H9 (cell line): ENCODE measurements at regions not wholly inside any gene's neighbourhood (a gene's known extent, or its start where the extent isn't known, plus 50 kb on each side); places are given as distances from the start of the nearest gene placed in this dataset.

Source experiments
- DNase-seq: peaks from one replicate; pipeline ENCODE4 v3.0.0-alpha.2; 2017
- H2AFZ ChIP-seq: one replicate; pipeline ENCODE4 v1.6.1; 2013; ENCODE audit warnings: mild to moderate bottlenecking, low read length, control low read depth, moderate library complexity
- H2AK5ac ChIP-seq: 2 replicates; pipeline ENCODE4 v1.6.1; 2013; ENCODE audit warnings: low read length, control low read depth, mixed read lengths; ENCODE audit not compliant: insufficient read length
- H2BK120ac ChIP-seq: one replicate; pipeline ENCODE4 v1.6.1; 2013; ENCODE audit warnings: low read depth, mild to moderate bottlenecking, low read length, control low read depth, inconsistent platforms; ENCODE audit not compliant: poor library complexity, severe bottlenecking
- H2BK12ac ChIP-seq: 2 replicates; pipeline ENCODE4 v1.6.1; 2013; ENCODE audit warnings: low read length, control low read depth, mixed read lengths, low read depth; ENCODE audit not compliant: insufficient read length
- H2BK15ac ChIP-seq: 2 replicates; pipeline ENCODE4 v1.6.1; 2013; ENCODE audit warnings: low read depth, low read length, control low read depth
- H2BK20ac ChIP-seq: one replicate; pipeline ENCODE4 v1.6.1; 2013; ENCODE audit warnings: low read depth, mild to moderate bottlenecking, low read length, control low read depth, inconsistent platforms; ENCODE audit not compliant: poor library complexity, severe bottlenecking
- H2BK5ac ChIP-seq: 2 replicates; pipeline ENCODE4 v1.6.1; 2013; ENCODE audit warnings: low read length, control low read depth, mixed read lengths; ENCODE audit not compliant: insufficient read length
- H3K14ac ChIP-seq: 2 replicates; pipeline ENCODE4 v1.6.1; 2013; ENCODE audit warnings: low read length, control low read depth; ENCODE audit not compliant: insufficient read depth
- H3K18ac ChIP-seq: 2 replicates; pipeline ENCODE4 v1.6.1; 2013; ENCODE audit warnings: low read depth, mild to moderate bottlenecking, mixed read lengths, low read length, control low read depth; ENCODE audit not compliant: insufficient read length
- H3K23ac ChIP-seq: 2 replicates; pipeline ENCODE4 v1.6.1; 2013; ENCODE audit warnings: low read length, control low read depth, mixed read lengths, low read depth; ENCODE audit not compliant: insufficient read length
- H3K23me2 ChIP-seq: 2 replicates; pipeline ENCODE4 v1.6.1; 2013; ENCODE audit warnings: low read depth, mild to moderate bottlenecking, mixed read lengths, low read length, control low read depth; ENCODE audit not compliant: insufficient read length, poor library complexity, severe bottlenecking
- H3K27ac ChIP-seq: 2 replicates; pipeline ENCODE4 v1.5.1; 2013; ENCODE audit warnings: low read length, control low read depth, mixed read lengths, low read depth; ENCODE audit not compliant: insufficient read length
- H3K27me3 ChIP-seq: 2 replicates; pipeline ENCODE4 v1.6.1; 2013; ENCODE audit warnings: low read length, control low read depth, inconsistent platforms; ENCODE audit not compliant: insufficient read depth
- H3K4ac ChIP-seq: 2 replicates; pipeline ENCODE4 v1.6.1; 2013; ENCODE audit warnings: low read depth, mild to moderate bottlenecking, control low read depth, inconsistent platforms, low read length, moderate library complexity
- H3K4me1 ChIP-seq: 2 replicates; pipeline ENCODE4 v1.6.1; 2013; ENCODE audit warnings: low read length, control low read depth, inconsistent platforms; ENCODE audit not compliant: insufficient read depth
- H3K4me2 ChIP-seq: 2 replicates; pipeline ENCODE4 v1.6.1; 2013; ENCODE audit warnings: low read length, control low read depth, mixed read lengths; ENCODE audit not compliant: insufficient read length, insufficient read depth
- H3K56ac ChIP-seq: 2 replicates; pipeline ENCODE4 v1.6.1; 2013; ENCODE audit warnings: low read depth, mild to moderate bottlenecking, mixed read lengths, low read length, control low read depth; ENCODE audit not compliant: insufficient read length
- H3K79me1 ChIP-seq: 2 replicates; pipeline ENCODE4 v1.6.1; 2013; ENCODE audit warnings: low read depth, mild to moderate bottlenecking, moderate library complexity, low read length, control low read depth, inconsistent platforms; ENCODE audit not compliant: insufficient read depth, poor library complexity, severe bottlenecking
- H3K79me2 ChIP-seq: 2 replicates; pipeline ENCODE4 v1.6.1; 2013; ENCODE audit warnings: low read length, control low read depth, inconsistent platforms; ENCODE audit not compliant: insufficient read depth
- H3K9ac ChIP-seq: 2 replicates; pipeline ENCODE4 v1.6.1; 2013; ENCODE audit warnings: low read length, control low read depth, mixed read lengths; ENCODE audit not compliant: insufficient read length; ENCODE audit errors: extremely low read depth
- H3K9me3 ChIP-seq: one replicate; pipeline ENCODE4 v1.6.1; 2013; ENCODE audit warnings: low read depth, low read length, inconsistent platforms; ENCODE audit not compliant: control insufficient read depth
- H3T11ph ChIP-seq: one replicate; pipeline ENCODE4 v1.6.1; 2013; ENCODE audit warnings: mild to moderate bottlenecking, low read length, control low read depth, inconsistent platforms
- H4K20me1 ChIP-seq: one replicate; pipeline ENCODE4 v1.6.1; 2013; ENCODE audit not compliant: control insufficient read depth, insufficient read length, insufficient read depth
- H4K5ac ChIP-seq: 2 replicates; pipeline ENCODE4 v1.6.1; 2013; ENCODE audit warnings: low read depth, mild to moderate bottlenecking, mixed read lengths, low read length, control low read depth; ENCODE audit not compliant: insufficient read length
- H4K8ac ChIP-seq: replicated peaks from 2 replicates; pipeline ENCODE4 v1.6.1; 2013; ENCODE audit warnings: low read length, control low read depth, mixed read lengths, low read depth; ENCODE audit not compliant: insufficient read length
- H4K91ac ChIP-seq: 2 replicates; pipeline ENCODE4 v1.6.1; 2013; ENCODE audit warnings: low read depth, mild to moderate bottlenecking, moderate library complexity, mixed read lengths, low read length, control low read depth; ENCODE audit not compliant: insufficient read length
- H3K27ac Mint-ChIP-seq, 3 experiments: 2 replicates in 2 of 3; 3 replicates in 1 of 3; pipeline ENCODE4 v1.8.0; 2020 to 2021; ENCODE audit warnings: mixed read lengths in 3 of 3, mild to moderate bottlenecking in 1 of 3, moderate library complexity in 1 of 3
- H3K27me3 Mint-ChIP-seq: 2 replicates; pipeline ENCODE4 v1.8.0; 2021; ENCODE audit warnings: low read depth, mild to moderate bottlenecking, moderate library complexity, mixed read lengths
- H3K36me3 Mint-ChIP-seq, 3 experiments: 2 replicates in 2 of 3; 3 replicates in 1 of 3; pipeline ENCODE4 v1.8.0; 2020 to 2021; ENCODE audit warnings: low read depth in 3 of 3, mixed read lengths in 3 of 3; ENCODE audit not compliant: insufficient read depth in 1 of 3
- H3K4me1 Mint-ChIP-seq, 2 experiments: 2 replicates each; pipeline ENCODE4 v1.8.0; 2020; ENCODE audit warnings: mixed read lengths in 2 of 2
- H3K4me3 Mint-ChIP-seq, 2 experiments: 2 replicates in 1 of 2; 3 replicates in 1 of 2; pipeline ENCODE4 v1.8.0; 2020 to 2021; ENCODE audit warnings: mild to moderate bottlenecking in 2 of 2, mixed read lengths in 2 of 2, moderate library complexity in 1 of 2
- H3K9me3 Mint-ChIP-seq, 2 experiments: 2 replicates in 1 of 2; 3 replicates in 1 of 2; pipeline ENCODE4 v1.8.0; 2020; ENCODE audit warnings: mild to moderate bottlenecking in 2 of 2, mixed read lengths in 2 of 2, moderate library complexity in 1 of 2
- CTCF ChIP-seq: fragments of 200-600 bp; sonication (generic); conservative IDR thresholded peaks from 3 replicates; pipeline ENCODE4 v1.8.0; 2021; ENCODE audit warnings: antibody characterized with exemption, mild to moderate bottlenecking
- WGBS: extraction: QIAGEN DNeasy Blood & Tissue Kit; methylation state at CpG from one replicate; pipeline ENCODE4 v1.1.7; 2013; ENCODE audit warnings: missing lambda C conversion rate, low lambda C conversion rate, mixed read lengths; ENCODE audit not compliant: insufficient read length; ENCODE audit errors: extremely low coverage; 5-methylcytosine and 5-hydroxymethylcytosine counted together

- Histone ChIP-seq H2AK5ac (no peak overlapping the region), H3K27ac (no peak overlapping the region), H4K8ac (no peak overlapping the region), H3K79me2 (no peaks in the 10 kb centered on the region), H2BK120ac (no peak overlapping the region), H3K4me2 (no peak overlapping the region), H4K20me1 (no peaks in the 10 kb centered on the region), H3K23ac (no peak overlapping the region), H3K56ac (no peak overlapping the region), H4K91ac (no peak overlapping the region), H4K5ac (no peak overlapping the region), H2BK12ac (no peak overlapping the region), H3K79me1 (no peaks in the 10 kb centered on the region), H3T11ph (no peak overlapping the region), H3K14ac (no peak overlapping the region), H3K9ac (no peak overlapping the region), H3K4ac (no peak overlapping the region), H3K9me3 (no peaks in the 10 kb centered on the region), H3K4me1 (no peaks in the 10 kb centered on the region; the same call in 1 of the 2 replicates), H2BK15ac (no peak overlapping the region), H2AFZ (no peak overlapping the region), H2BK20ac (no peak overlapping the region), H3K18ac (no peak overlapping the region), H3K23me2 (no peaks in the 10 kb centered on the region), H2BK5ac (no peak overlapping the region), H3K27me3 (no peaks in the 10 kb centered on the region)
- Mint-ChIP-seq H3K27me3 (peaks cover 26% of the 10 kb centered on the region), H3K4me3 (no peak overlapping the region), H3K36me3 (no peaks in the 10 kb centered on the region), H3K4me1 (peaks cover 23 to 28% of the 10 kb centered on the region in 2 experiments), H3K9me3 (no peaks in the 10 kb centered on the region), H3K27ac (no peak overlapping the region; a peak in 1 of 7 replicates)
- DNase-seq: no peak
- no peak for TF ChIP-seq CTCF
- WGBS: no CpG with 5 or more reads among the region's 10 CpGs
These were observed 71.5 kb upstream of the SDK2 start for GRCh38 chr17:73715769-73716168.
